ENCODE measurements at regions not wholly inside any gene's neighbourhood (a gene's known extent, or its start where the extent isn't known, plus 50 kb on each side); places are given as distances from the start of the nearest gene placed in this dataset.

DNA sequence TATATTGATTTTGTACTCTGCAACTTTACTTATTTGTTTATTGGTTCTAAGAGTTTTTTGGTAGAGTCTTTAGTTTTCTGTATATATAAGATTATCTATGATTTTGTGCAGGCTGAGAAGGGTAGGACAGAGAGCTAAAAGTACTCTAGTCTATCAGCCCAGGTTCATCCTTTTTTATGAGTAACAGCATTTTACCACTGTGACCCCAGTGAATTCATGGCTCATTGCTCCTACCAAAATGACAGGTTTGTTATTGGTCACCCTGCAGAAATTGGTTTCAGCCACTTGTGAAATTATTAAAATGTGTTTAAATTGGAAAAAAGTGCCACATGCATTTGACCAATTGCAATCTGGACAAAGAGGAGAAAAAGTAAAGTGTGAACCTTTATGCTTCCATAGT is 421.4 kb upstream of the DAB2 start:
- Histone ChIP-seq H3K27ac (no peak overlapping the region), H3K9me3 (no peaks in the 10 kb centered on the region), H3K4me2 (no peak overlapping the region), H3K4me3 (no peak overlapping the region), H3K4me1 (no peaks in the 10 kb centered on the region)
- no peak for DNase-seq (ENCODE audit: low read depth in 1 of 2, low spot score in 1 of 2)
- ChIA-PET CTCF (no interaction called here), POLR2A (no interaction called here)
- TF ChIP-seq ZC3H11A (IDR thresholded peaks at IDR 0.05) (no peak), TP53 (CRISPR knock-in tag; IDR thresholded peaks at IDR 0.05) (no peak), ZFP36 (IDR thresholded peaks at IDR 0.05; ENCODE audit: borderline replicate concordance, partially characterized antibody) (no peak), CBX8 (IDR thresholded peaks at IDR 0.05) (no peak), POLR2AphosphoS2 (conservative IDR thresholded peaks at IDR 0.05; ENCODE audit: low read length) (no peak), PHF8 (IDR thresholded peaks at IDR 0.05; ENCODE audit: borderline replicate concordance, low read depth) (no peak), EHMT2 (IDR thresholded peaks at IDR 0.05; ENCODE audit: low read depth) (no peak), CHD2 (IDR thresholded peaks at IDR 0.05; ENCODE audit: low read length, partially characterized antibody) (no peak), ESRRA (IDR thresholded peaks at IDR 0.05; ENCODE audit: borderline replicate concordance, low read length) (no peak), JUNB (IDR thresholded peaks at IDR 0.05) (no peak), SMC3 (IDR thresholded peaks at IDR 0.05) (no peak), ZSCAN20 (CRISPR knock-in tag; IDR thresholded peaks at IDR 0.05) (no peak), BHLHE40 (IDR thresholded peaks at IDR 0.05; ENCODE audit: low read depth, low read length) (no peak), GATA3 (IDR thresholded peaks at IDR 0.05; ENCODE audit: borderline replicate concordance) (no peak), HEYL (CRISPR knock-in tag; IDR thresholded peaks at IDR 0.05) (no peak), CEBPB (IDR thresholded peaks at IDR 0.05) (no peak), RARB (CRISPR knock-in tag; IDR thresholded peaks at IDR 0.05) (no peak)
- TF ChIP-seq, protein P1, sequence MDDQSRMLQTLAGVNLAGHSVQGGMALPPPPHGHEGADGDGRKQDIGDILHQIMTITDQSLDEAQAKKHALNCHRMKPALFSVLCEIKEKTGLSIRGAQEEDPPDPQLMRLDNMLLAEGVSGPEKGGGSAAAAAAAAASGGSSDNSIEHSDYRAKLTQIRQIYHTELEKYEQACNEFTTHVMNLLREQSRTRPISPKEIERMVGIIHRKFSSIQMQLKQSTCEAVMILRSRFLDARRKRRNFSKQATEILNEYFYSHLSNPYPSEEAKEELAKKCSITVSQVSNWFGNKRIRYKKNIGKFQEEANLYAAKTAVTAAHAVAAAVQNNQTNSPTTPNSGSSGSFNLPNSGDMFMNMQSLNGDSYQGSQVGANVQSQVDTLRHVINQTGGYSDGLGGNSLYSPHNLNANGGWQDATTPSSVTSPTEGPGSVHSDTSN (IDR thresholded peaks at IDR 0.05), result no peak
- TF ChIP-seq, protein P2, sequence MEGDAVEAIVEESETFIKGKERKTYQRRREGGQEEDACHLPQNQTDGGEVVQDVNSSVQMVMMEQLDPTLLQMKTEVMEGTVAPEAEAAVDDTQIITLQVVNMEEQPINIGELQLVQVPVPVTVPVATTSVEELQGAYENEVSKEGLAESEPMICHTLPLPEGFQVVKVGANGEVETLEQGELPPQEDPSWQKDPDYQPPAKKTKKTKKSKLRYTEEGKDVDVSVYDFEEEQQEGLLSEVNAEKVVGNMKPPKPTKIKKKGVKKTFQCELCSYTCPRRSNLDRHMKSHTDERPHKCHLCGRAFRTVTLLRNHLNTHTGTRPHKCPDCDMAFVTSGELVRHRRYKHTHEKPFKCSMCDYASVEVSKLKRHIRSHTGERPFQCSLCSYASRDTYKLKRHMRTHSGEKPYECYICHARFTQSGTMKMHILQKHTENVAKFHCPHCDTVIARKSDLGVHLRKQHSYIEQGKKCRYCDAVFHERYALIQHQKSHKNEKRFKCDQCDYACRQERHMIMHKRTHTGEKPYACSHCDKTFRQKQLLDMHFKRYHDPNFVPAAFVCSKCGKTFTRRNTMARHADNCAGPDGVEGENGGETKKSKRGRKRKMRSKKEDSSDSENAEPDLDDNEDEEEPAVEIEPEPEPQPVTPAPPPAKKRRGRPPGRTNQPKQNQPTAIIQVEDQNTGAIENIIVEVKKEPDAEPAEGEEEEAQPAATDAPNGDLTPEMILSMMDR (IDR thresholded peaks at IDR 0.05), result no peak
- TF ChIP-seq, protein P3, sequence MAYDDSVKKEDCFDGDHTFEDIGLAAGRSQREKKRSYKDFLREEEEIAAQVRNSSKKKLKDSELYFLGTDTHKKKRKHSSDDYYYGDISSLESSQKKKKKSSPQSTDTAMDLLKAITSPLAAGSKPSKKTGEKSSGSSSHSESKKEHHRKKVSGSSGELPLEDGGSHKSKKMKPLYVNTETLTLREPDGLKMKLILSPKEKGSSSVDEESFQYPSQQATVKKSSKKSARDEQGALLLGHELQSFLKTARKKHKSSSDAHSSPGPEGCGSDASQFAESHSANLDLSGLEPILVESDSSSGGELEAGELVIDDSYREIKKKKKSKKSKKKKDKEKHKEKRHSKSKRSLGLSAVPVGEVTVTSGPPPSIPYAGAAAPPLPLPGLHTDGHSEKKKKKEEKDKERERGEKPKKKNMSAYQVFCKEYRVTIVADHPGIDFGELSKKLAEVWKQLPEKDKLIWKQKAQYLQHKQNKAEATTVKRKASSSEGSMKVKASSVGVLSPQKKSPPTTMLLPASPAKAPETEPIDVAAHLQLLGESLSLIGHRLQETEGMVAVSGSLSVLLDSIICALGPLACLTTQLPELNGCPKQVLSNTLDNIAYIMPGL (CRISPR knock-in tag; IDR thresholded peaks at IDR 0.05; ENCODE audit: borderline replicate concordance), result no peak
- FAIRE-seq, result no peak
- ATAC-seq, result no peak

DNA sequence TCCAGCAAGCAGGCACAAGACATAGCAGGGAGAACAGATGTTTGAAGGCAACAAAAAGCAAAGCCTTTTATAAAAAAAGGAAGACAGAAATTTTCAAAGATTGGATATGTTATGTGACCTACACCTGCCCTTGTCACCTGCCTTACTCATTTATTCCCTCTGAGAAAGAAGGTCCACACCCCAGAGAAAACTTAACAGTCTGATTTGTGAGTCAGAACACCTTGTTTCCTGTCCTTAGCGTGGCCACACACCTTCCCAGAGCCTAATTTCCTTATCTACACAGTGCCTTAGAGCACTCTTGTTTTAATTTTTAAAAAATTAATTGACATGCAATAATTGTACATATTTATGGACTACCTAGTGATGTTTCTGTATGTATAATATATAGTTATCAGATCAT is 419.0 kb upstream of the DAB2 start:
- ChIA-PET POLR2A (no interaction called here), CTCF (no interaction called here)
- FAIRE-seq (no peak), ATAC-seq (no peak), DNase-seq (ENCODE audit: low read depth in 1 of 2, low spot score in 1 of 2) (no peak)
- H3K4me2 ChIP-seq, result no peak overlapping the region
- H3K4me3 ChIP-seq, result no peak overlapping the region
- H3K9me3 ChIP-seq, result peaks cover 8% of the 10 kb centered on the region; the same call in 1 of the 3 replicates
- H3K27ac ChIP-seq, result no peak overlapping the region
- WGBS (ENCODE audit: missing lambda C conversion rate), result 10% methylated on average over 1 of the region's 1 CpG
- H3K4me1 ChIP-seq, result no peaks in the 10 kb centered on the region
- no peak for TF ChIP-seq EP300 (IDR thresholded peaks at IDR 0.05)
- TF ChIP-seq, protein P4, sequence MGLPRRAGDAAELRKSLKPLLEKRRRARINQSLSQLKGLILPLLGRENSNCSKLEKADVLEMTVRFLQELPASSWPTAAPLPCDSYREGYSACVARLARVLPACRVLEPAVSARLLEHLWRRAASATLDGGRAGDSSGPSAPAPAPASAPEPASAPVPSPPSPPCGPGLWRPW (IDR thresholded peaks at IDR 0.05), result no peak
- TF ChIP-seq TFCP2L1 (CRISPR knock-in tag; IDR thresholded peaks at IDR 0.05), result no peak
- TF ChIP-seq NR3C1 (IDR thresholded peaks at IDR 0.05), result no peak
- TF ChIP-seq MAZ (IDR thresholded peaks at IDR 0.05; ENCODE audit: borderline replicate concordance, low read depth, low read length), result no peak
- TF ChIP-seq HEYL (CRISPR knock-in tag; IDR thresholded peaks at IDR 0.05), result no peak
- no peak for TF ChIP-seq JUNB (IDR thresholded peaks at IDR 0.05)
- no peak for TF ChIP-seq POLR2A (IDR thresholded peaks at IDR 0.05; ENCODE audit: low read length)
- TF ChIP-seq, protein P3 (CRISPR knock-in tag; IDR thresholded peaks at IDR 0.05; ENCODE audit: borderline replicate concordance), result no peak
- no peak for TF ChIP-seq MYC (IDR thresholded peaks at IDR 0.05; ENCODE audit: borderline replicate concordance, low read length)
- TF ChIP-seq GATA3 (IDR thresholded peaks at IDR 0.05; ENCODE audit: borderline replicate concordance), result no peak
- no peak for TF ChIP-seq RFX5 (IDR thresholded peaks at IDR 0.05)
- TF ChIP-seq CBX8 (IDR thresholded peaks at IDR 0.05), result no peak
- TF ChIP-seq, protein P2 (IDR thresholded peaks at IDR 0.05), result no peak
- TF ChIP-seq HOXA7 (CRISPR knock-in tag; IDR thresholded peaks at IDR 0.05), result no peak
- TF ChIP-seq ZNF302 (CRISPR knock-in tag; IDR thresholded peaks at IDR 0.05), result no peak
- TF ChIP-seq EHF (CRISPR knock-in tag; IDR thresholded peaks at IDR 0.05), result no peak
- no peak for TF ChIP-seq MAFK (IDR thresholded peaks at IDR 0.05; ENCODE audit: partially characterized antibody)
